Spleen (tissue), 7 donors: ENCODE measurements at regions not wholly inside any gene's neighbourhood (a gene's known extent, or its start where the extent isn't known, plus 50 kb on each side); places are given as distances from the start of the nearest gene placed in this dataset.

ENCODE experiments used
- POLR2AphosphoS5 ChIP-seq, 3 donors: sonication (generic); formaldehyde crosslinking; IDR thresholded peaks; one replicate each; pipeline ENCODE4 v1.5.1; 2017; ENCODE audit warnings: antibody characterized with exemption in 3 of 3
- TF ChIP-seq, protein P1 (sequence below), 11 experiments: fragments of 200-600 bp in 7 of 11; fragments of 450-650 bp in 4 of 11; sonication (generic) in 4 of 11; IDR thresholded peaks in 8 of 11; conservative IDR thresholded peaks in 3 of 11; 1 replicate in 7 of 11; 2 replicates in 4 of 11; pipeline versions ENCODE4 v1.4.0 to v1.8.0; 2016 to 2021; ENCODE audit warnings: antibody characterized with exemption in 11 of 11, inconsistent platforms in 4 of 11, mild to moderate bottlenecking in 1 of 11
- donor health status: DM: no; HTN: no; CAD: no; lungs with moderate emphysema.
- donor health status: DM: no; HTN: no; CAD: no.
- donor health status: DM: no; HTN: no; CAD: no.

DNA sequence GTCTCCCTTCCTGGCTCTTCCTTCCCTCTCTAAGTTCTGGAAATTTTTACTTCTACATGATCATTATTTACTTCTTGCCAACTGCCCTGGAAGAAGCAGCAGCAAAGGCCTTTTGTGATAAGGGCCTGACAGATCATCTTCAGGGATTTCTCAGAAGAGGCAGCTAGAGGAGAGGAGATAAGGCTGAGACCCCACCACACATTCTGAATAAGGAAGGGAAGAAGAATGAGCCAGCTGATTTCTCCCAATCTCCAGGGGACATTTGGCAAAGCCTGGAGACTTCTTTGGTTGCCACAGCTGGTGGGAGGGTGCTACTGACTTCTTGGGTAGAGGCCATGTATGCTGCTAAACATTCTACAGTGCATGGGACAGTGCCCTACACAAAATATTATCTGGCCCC lies 122.4 kb upstream of the OR9Q1 start:
- TF ChIP-seq, protein P1, sequence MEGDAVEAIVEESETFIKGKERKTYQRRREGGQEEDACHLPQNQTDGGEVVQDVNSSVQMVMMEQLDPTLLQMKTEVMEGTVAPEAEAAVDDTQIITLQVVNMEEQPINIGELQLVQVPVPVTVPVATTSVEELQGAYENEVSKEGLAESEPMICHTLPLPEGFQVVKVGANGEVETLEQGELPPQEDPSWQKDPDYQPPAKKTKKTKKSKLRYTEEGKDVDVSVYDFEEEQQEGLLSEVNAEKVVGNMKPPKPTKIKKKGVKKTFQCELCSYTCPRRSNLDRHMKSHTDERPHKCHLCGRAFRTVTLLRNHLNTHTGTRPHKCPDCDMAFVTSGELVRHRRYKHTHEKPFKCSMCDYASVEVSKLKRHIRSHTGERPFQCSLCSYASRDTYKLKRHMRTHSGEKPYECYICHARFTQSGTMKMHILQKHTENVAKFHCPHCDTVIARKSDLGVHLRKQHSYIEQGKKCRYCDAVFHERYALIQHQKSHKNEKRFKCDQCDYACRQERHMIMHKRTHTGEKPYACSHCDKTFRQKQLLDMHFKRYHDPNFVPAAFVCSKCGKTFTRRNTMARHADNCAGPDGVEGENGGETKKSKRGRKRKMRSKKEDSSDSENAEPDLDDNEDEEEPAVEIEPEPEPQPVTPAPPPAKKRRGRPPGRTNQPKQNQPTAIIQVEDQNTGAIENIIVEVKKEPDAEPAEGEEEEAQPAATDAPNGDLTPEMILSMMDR (IDR thresholded peaks at IDR 0.05 in 8 of 11, conservative IDR thresholded peaks at IDR 0.05 in 3 of 11): no peak
- no peak for TF ChIP-seq POLR2AphosphoS5 (IDR thresholded peaks at IDR 0.05)
